ENCODE measurements at regions not wholly inside any gene's neighbourhood (a gene's known extent, or its start where the extent isn't known, plus 50 kb on each side); places are given as distances from the start of the nearest gene placed in this dataset.

- DNase-seq (ENCODE audit: low read depth): no peak
- no peak for TF ChIP-seq CTCF (conservative IDR thresholded peaks at IDR 0.05; ENCODE audit: low read depth, low read length)
- no peak overlapping the region for H3K4me3 ChIP-seq (ENCODE audit: low read length)
Observed at GRCh38 chr20:11754451-11754850, 163.2 kb upstream of the BTBD3 start.

GRCh38 chr20:11755071-11755841 lies 162.4 kb upstream of the BTBD3 start:
- no peak for TF ChIP-seq CTCF (conservative IDR thresholded peaks at IDR 0.05; ENCODE audit: low read depth, low read length)
- H3K4me3 ChIP-seq (ENCODE audit: low read length): no peak overlapping the region
- no peak for DNase-seq (ENCODE audit: low read depth)

- no peak for DNase-seq (ENCODE audit: low read depth)
- H3K4me3 ChIP-seq (ENCODE audit: low read length): no peak overlapping the region
- TF ChIP-seq CTCF (conservative IDR thresholded peaks at IDR 0.05; ENCODE audit: low read depth, low read length): no peak
Observed at GRCh38 chr20:11761497-11761896, 156.2 kb upstream of the BTBD3 start.

GRCh38 chr20:11766961-11767360 lies 150.7 kb upstream of the BTBD3 start:
- no peak for TF ChIP-seq CTCF (conservative IDR thresholded peaks at IDR 0.05; ENCODE audit: low read depth, low read length)
- no peak overlapping the region for H3K4me3 ChIP-seq (ENCODE audit: low read length)
- DNase-seq (ENCODE audit: low read depth): no peak

GRCh38 chr20:11769825-11770224 lies 147.9 kb upstream of the BTBD3 start:
- no peak overlapping the region for H3K4me3 ChIP-seq (ENCODE audit: low read length)
- DNase-seq (ENCODE audit: low read depth): no peak
- TF ChIP-seq CTCF (conservative IDR thresholded peaks at IDR 0.05; ENCODE audit: low read depth, low read length): no peak

- no peak for DNase-seq (ENCODE audit: low read depth)
- TF ChIP-seq CTCF (conservative IDR thresholded peaks at IDR 0.05; ENCODE audit: low read depth, low read length): no peak
- no peak overlapping the region for H3K4me3 ChIP-seq (ENCODE audit: low read length)
Observed at GRCh38 chr20:11772226-11772730, 145.4 kb upstream of the BTBD3 start.

GRCh38 chr20:11776687-11777086 lies 141.0 kb upstream of the BTBD3 start:
- TF ChIP-seq CTCF (conservative IDR thresholded peaks at IDR 0.05; ENCODE audit: low read depth, low read length): no peak
- DNase-seq (ENCODE audit: low read depth): no peak
- H3K4me3 ChIP-seq (ENCODE audit: low read length): no peak overlapping the region
